ENCODE measurements at regions not wholly inside any gene's neighbourhood (a gene's known extent, or its start where the extent isn't known, plus 50 kb on each side); places are given as distances from the start of the nearest gene placed in this dataset.

DNA sequence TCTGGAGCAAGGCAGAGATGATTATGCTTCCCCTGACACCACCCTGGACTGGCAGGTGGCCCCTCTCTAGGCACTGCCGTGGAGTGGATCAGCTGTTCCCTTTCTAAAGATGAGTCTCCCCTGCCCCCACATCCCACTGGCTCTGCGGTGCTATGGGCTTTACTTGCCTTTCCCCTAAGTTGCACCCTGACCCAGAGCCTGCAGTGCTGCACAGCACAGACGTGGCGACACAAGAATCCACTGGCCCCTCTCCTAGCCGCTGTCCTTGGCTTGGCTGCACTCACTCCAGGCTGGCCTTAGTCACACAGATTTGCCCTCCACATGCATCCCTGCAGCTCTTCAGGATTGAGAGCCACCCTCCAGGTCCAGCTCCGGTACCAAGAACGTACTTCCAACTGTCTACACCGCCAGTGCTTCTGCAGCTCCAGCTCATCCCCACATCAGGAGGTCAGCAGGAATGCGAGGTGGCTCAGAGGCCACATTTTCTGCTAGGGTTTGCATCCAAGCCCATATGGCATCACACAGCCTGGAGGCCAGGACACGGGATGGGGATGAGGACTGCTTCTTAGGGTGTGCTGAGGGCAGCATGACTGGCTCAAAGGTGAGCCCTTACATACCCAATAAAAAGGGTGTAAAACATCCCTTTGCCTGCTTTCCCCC, 82.4 kb upstream of the RASGRF1 start (continued):
- TF ChIP-seq, protein P1, sequence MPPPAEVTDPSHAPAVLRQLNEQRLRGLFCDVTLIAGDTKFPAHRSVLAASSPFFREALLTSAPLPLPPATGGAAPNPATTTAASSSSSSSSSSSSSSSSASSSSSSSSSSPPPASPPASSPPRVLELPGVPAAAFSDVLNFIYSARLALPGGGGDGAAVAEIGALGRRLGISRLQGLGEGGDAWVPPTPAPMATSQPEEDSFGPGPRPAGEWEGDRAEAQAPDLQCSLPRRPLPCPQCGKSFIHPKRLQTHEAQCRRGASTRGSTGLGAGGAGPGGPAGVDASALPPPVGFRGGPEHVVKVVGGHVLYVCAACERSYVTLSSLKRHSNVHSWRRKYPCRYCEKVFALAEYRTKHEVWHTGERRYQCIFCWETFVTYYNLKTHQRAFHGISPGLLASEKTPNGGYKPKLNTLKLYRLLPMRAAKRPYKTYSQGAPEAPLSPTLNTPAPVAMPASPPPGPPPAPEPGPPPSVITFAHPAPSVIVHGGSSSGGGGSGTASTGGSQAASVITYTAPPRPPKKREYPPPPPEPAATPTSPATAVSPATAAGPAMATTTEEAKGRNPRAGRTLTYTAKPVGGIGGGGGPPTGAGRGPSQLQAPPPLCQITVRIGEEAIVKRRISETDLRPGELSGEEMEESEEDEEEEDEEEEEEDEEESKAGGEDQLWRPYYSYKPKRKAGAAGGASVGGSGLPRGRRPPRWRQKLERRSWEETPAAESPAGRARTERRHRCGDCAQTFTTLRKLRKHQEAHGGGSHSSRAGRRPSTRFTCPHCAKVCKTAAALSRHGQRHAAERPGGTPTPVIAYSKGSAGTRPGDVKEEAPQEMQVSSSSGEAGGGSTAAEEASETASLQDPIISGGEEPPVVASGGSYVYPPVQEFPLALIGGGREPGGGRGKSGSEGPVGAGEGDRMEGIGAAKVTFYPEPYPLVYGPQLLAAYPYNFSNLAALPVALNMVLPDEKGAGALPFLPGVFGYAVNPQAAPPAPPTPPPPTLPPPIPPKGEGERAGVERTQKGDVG (CRISPR knock-in tag; IDR thresholded peaks at IDR 0.05; ENCODE audit: borderline replicate concordance): no peak
- no peak for TF ChIP-seq KLF6 (CRISPR knock-in tag; IDR thresholded peaks at IDR 0.05)
- TF ChIP-seq SMC3 (IDR thresholded peaks at IDR 0.05; ENCODE audit: low read length): no peak
- no peak for TF ChIP-seq SRSF9 (IDR thresholded peaks at IDR 0.05; ENCODE audit: borderline replicate concordance, insufficient read depth, low read depth, low read length, poor library complexity, severe bottlenecking)

DNA sequence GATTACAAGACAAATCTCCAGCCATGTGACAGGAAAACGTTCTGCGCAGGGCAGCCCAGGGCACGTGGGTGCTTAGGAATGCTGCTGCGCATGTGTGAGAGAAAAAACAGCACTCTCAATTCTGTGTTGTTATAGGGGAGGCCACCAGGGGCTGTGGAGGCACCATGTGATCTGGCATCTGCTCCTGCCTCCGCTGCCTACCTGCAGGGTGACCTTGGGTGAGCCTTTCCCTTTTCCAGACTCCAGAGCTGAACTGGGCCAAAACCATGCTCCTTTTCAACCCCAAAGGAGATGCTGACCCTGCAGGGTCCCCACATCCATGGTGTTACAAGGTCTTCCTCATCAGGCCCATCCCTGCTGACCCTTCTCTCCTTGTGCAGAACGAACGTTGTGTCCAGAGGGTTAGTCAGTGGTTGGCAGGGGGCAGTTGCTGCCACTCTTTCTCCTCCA, 81.5 kb upstream of the RASGRF1 start:
- H3K4me1 ChIP-seq (ENCODE audit: insufficient read depth, low read length): peaks cover 27% of the 10 kb centered on the region
- POLR2A ChIA-PET: no interaction called here
- H3K4me3 ChIP-seq (replicated peaks in 1 of 3; ENCODE audit: insufficient read depth in 1 of 3, low read depth in 2 of 3, low read length in 3 of 3): no peak overlapping the region
- H3K36me3 ChIP-seq (replicated peaks in 1 of 2; ENCODE audit: control insufficient read depth in 1 of 2, insufficient read depth in 2 of 2, low read length in 2 of 2): no peaks in the 10 kb centered on the region
- in situ Hi-C loops (cut with HindIII; ENCODE audit: extremely low pct_ligation_motif_present, low pct_unique_long_range_greater_than_20kb) (no loop called here), intact Hi-C loops (cut with micrococcal nuclease; ENCODE audit: unreplicated experiment) (no loop called here)
- no peak overlapping the region for H2AFZ ChIP-seq (ENCODE audit: low read length)
- DNase-seq (ENCODE audit: low spot score): peak; percentile 50
- BruUV-seq (replicated peaks): no TSS peak
- H3K27me3 ChIP-seq (ENCODE audit: control insufficient read depth in 1 of 2, insufficient read depth in 2 of 2, low read length in 2 of 2): peaks cover 0 to 15% of the 10 kb centered on the region in 2 experiments; a peak in 2 of 5 replicates
- H3K9ac ChIP-seq (ENCODE audit: insufficient read depth, low read depth, low read length): no peak overlapping the region
- CTCF ChIA-PET (ENCODE audit: low intra/inter-chr PET ratio, low total read pairs): interaction anchor here (1.4 kb wide), 1 partner anchor 12 kb away, joined by 5 read pairs; no protein-coding TSS in a partner anchor
- peak; percentile 78 for ATAC-seq
- H3K4me2 ChIP-seq (ENCODE audit: low read depth, low read length): no peak overlapping the region
- H4K20me1 ChIP-seq (ENCODE audit: insufficient read depth, low read length): no peaks in the 10 kb centered on the region
- no peaks in the 10 kb centered on the region for H3K79me2 ChIP-seq (ENCODE audit: insufficient read depth, low read length)
- no peaks in the 10 kb centered on the region for H3K9me3 ChIP-seq (ENCODE audit: low read length)
- whole genome bisulfite sequencing (ENCODE audit: low lambda C conversion rate): 28% methylated on average over 6 of the region's 7 CpGs
- H3K27ac ChIP-seq (ENCODE audit: extremely low read length, insufficient read depth, low read length): no peak overlapping the region
- no peak for FAIRE-seq
- TF ChIP-seq, protein P2, sequence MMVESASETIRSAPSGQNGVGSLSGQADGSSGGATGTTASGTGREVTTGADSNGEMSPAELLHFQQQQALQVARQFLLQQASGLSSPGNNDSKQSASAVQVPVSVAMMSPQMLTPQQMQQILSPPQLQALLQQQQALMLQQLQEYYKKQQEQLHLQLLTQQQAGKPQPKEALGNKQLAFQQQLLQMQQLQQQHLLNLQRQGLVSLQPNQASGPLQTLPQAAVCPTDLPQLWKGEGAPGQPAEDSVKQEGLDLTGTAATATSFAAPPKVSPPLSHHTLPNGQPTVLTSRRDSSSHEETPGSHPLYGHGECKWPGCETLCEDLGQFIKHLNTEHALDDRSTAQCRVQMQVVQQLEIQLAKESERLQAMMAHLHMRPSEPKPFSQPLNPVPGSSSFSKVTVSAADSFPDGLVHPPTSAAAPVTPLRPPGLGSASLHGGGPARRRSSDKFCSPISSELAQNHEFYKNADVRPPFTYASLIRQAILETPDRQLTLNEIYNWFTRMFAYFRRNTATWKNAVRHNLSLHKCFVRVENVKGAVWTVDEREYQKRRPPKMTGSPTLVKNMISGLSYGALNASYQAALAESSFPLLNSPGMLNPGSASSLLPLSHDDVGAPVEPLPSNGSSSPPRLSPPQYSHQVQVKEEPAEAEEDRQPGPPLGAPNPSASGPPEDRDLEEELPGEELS (CRISPR knock-in tag; IDR thresholded peaks at IDR 0.05): no peak
- TF ChIP-seq TCF12 (IDR thresholded peaks at IDR 0.05) (no peak), TCF12 (CRISPR knock-in tag; IDR thresholded peaks at IDR 0.05) (no peak), DR1 (CRISPR knock-in tag; IDR thresholded peaks at IDR 0.05) (no peak), KLF11 (CRISPR knock-in tag; IDR thresholded peaks at IDR 0.05) (no peak), ZNF20 (CRISPR knock-in tag; IDR thresholded peaks at IDR 0.05) (no peak), AHR (CRISPR knock-in tag; IDR thresholded peaks at IDR 0.05) (no peak), NCOR1 (IDR thresholded peaks at IDR 0.05; ENCODE audit: borderline replicate concordance, low read length) (no peak), FOXJ3 (CRISPR knock-in tag; IDR thresholded peaks at IDR 0.05; ENCODE audit: borderline replicate concordance) (no peak)
- TF ChIP-seq, protein P3, sequence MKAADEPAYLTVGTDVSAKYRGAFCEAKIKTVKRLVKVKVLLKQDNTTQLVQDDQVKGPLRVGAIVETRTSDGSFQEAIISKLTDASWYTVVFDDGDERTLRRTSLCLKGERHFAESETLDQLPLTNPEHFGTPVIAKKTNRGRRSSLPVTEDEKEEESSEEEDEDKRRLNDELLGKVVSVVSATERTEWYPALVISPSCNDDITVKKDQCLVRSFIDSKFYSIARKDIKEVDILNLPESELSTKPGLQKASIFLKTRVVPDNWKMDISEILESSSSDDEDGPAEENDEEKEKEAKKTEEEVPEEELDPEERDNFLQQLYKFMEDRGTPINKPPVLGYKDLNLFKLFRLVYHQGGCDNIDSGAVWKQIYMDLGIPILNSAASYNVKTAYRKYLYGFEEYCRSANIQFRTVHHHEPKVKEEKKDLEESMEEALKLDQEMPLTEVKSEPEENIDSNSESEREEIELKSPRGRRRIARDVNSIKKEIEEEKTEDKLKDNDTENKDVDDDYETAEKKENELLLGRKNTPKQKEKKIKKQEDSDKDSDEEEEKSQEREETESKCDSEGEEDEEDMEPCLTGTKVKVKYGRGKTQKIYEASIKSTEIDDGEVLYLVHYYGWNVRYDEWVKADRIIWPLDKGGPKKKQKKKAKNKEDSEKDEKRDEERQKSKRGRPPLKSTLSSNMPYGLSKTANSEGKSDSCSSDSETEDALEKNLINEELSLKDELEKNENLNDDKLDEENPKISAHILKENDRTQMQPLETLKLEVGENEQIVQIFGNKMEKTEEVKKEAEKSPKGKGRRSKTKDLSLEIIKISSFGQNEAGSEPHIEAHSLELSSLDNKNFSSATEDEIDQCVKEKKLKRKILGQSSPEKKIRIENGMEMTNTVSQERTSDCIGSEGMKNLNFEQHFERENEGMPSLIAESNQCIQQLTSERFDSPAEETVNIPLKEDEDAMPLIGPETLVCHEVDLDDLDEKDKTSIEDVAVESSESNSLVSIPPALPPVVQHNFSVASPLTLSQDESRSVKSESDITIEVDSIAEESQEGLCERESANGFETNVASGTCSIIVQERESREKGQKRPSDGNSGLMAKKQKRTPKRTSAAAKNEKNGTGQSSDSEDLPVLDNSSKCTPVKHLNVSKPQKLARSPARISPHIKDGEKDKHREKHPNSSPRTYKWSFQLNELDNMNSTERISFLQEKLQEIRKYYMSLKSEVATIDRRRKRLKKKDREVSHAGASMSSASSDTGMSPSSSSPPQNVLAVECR (CRISPR knock-in tag; IDR thresholded peaks at IDR 0.05; ENCODE audit: borderline replicate concordance): no peak

Measured in HepG2 (cell line).